Osteoblast (primary cell): ENCODE measurements at regions not wholly inside any gene's neighbourhood (a gene's known extent, or its start where the extent isn't known, plus 50 kb on each side); places are given as distances from the start of the nearest gene placed in this dataset.

Experiments
- DNase-seq: peaks from one replicate; pipeline ENCODE4 v3.0.0; 2011; ENCODE audit warnings: low spot score, mixed read lengths; ENCODE audit not compliant: insufficient read length; ENCODE audit errors: missing footprints
- H2AFZ ChIP-seq: 2 replicates; pipeline ENCODE4 v1.6.0; 2011; ENCODE audit warnings: mild to moderate bottlenecking, low read length
- H3K27ac ChIP-seq: 2 replicates; pipeline ENCODE4 v1.5.1; 2011; ENCODE audit warnings: mild to moderate bottlenecking, low read depth, low read length, moderate library complexity
- H3K27me3 ChIP-seq: 2 replicates; pipeline ENCODE4 v1.6.0; 2012; ENCODE audit warnings: mild to moderate bottlenecking, control low read depth, inconsistent platforms, low read length, moderate library complexity; ENCODE audit not compliant: insufficient read depth
- H3K36me3 ChIP-seq: 2 replicates; pipeline ENCODE4 v1.5.1; 2011; ENCODE audit warnings: mild to moderate bottlenecking, low read length, control low read depth, moderate library complexity; ENCODE audit not compliant: insufficient read depth
- H3K4me1 ChIP-seq: 2 replicates; pipeline ENCODE4 v1.5.1; 2011; ENCODE audit warnings: mild to moderate bottlenecking, low read length, control low read depth, moderate library complexity; ENCODE audit not compliant: insufficient read depth
- H3K4me2 ChIP-seq: 2 replicates; pipeline ENCODE4 v1.6.0; 2011; ENCODE audit warnings: mild to moderate bottlenecking, low read length; ENCODE audit not compliant: insufficient read depth
- H3K4me3 ChIP-seq: fragments of 200-600 bp; sonication (generic); 3 replicates; pipeline ENCODE4 v1.5.1; 2012; ENCODE audit warnings: mild to moderate bottlenecking, low read length, inconsistent platforms; ENCODE audit not compliant: insufficient read depth
- H3K79me2 ChIP-seq: 2 replicates; pipeline ENCODE4 v1.6.0; 2012; ENCODE audit warnings: mild to moderate bottlenecking, low read length, control low read depth, inconsistent platforms; ENCODE audit not compliant: insufficient read depth
- H3K9me3 ChIP-seq: 2 replicates; pipeline ENCODE4 v1.5.1; 2011; ENCODE audit warnings: low read depth, low read length, control low read depth
- H4K20me1 ChIP-seq: 2 replicates; pipeline ENCODE4 v1.6.0; 2012; ENCODE audit warnings: mild to moderate bottlenecking, low read length, control low read depth; ENCODE audit not compliant: insufficient read depth
- CTCF ChIP-seq: IDR thresholded peaks from 2 replicates; pipeline ENCODE4 v1.5.1; 2011; ENCODE audit warnings: mild to moderate bottlenecking, low read depth, low read length, moderate library complexity; ENCODE audit errors: extremely low read depth

DNA sequence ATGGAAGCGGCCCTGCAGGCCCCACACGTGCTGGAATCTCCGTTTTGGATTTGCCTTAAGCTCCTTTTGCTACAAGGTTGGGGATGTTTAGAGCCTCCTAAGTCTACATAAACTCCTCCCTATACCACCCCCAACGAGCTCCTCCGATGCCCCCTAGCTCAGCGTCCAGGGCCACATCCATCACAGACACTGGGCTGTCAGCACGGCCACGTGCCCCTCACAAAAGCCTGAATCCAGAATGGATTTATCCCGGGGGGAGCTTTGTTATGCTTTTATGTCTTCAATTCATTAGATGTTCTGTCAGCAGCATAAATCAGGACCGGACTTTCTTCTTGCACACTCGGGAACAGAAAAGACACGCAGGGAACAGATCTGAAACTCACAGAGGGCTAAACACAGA lies 52.6 kb upstream of the CD82 start:
- H3K4me2 ChIP-seq = no peak overlapping the region
- no peak for DNase-seq
- no peaks in the 10 kb centered on the region for H3K79me2 ChIP-seq
- peaks cover 41% of the 10 kb centered on the region for H3K27me3 ChIP-seq
- H3K4me3 ChIP-seq = no peak overlapping the region
- H4K20me1 ChIP-seq = no peaks in the 10 kb centered on the region
- TF ChIP-seq CTCF = no peak
- H3K4me1 ChIP-seq = no peaks in the 10 kb centered on the region
- H3K9me3 ChIP-seq = no peaks in the 10 kb centered on the region
- H3K36me3 ChIP-seq = no peaks in the 10 kb centered on the region
- no peak overlapping the region for H3K27ac ChIP-seq
- H2AFZ ChIP-seq = no peak overlapping the region

DNA sequence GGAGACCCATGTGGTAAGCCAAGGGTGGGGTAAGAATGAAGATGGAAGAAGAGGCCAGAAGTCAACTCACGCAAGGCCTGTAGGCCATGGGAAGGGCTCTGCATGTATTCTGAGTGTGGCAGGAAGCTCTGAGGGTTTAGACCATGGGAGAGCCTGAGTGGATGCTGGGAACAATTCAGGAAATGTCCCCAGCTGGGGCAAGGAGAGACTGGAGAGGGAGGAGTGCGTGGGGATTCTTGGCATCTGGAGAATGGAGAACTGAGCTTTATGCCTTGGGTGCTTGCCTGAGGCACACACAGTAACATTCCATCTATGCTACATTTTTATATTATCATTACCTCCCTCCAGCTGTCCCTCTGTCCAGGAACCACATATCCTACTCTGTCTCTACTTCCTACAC lies 50.4 kb upstream of the CD82 start:
- no peak overlapping the region for H2AFZ ChIP-seq
- no peaks in the 10 kb centered on the region for H4K20me1 ChIP-seq
- no peak overlapping the region for H3K4me2 ChIP-seq
- TF ChIP-seq CTCF = no peak
- H3K4me1 ChIP-seq = no peaks in the 10 kb centered on the region
- no peak overlapping the region for H3K27ac ChIP-seq
- H3K9me3 ChIP-seq = no peaks in the 10 kb centered on the region
- H3K79me2 ChIP-seq = no peaks in the 10 kb centered on the region
- H3K4me3 ChIP-seq = no peak overlapping the region
- no peak for DNase-seq
- H3K27me3 ChIP-seq = peaks cover 62% of the 10 kb centered on the region
- H3K36me3 ChIP-seq = no peaks in the 10 kb centered on the region
